Stimulated activated naive B cell treated with anti-CD40 and anti-IgM and Interleukin-4, amounts not matched to agents 10 μg/mL and 1 μg/mL and 100 μg/mL, for 72 hours (primary cell): ENCODE measurements at regions not wholly inside any gene's neighbourhood (a gene's known extent, or its start where the extent isn't known, plus 50 kb on each side); places are given as distances from the start of the nearest gene placed in this dataset.
A peak's percentile ranks its signal among the peaks of the same experiment; 100 is the strongest.

Experiments
- ATAC-seq, 2 donors: fragments of 150-1000 bp; cut with Tn5 transposase; replicated peaks; 2 replicates each; pipeline ENCODE4 v1.10.0; 2021; ENCODE audit warnings: moderate library complexity in 1 of 2
- DNase-seq: peaks from one replicate; pipeline ENCODE4 v3.0.0; 2021
- H3K27ac Mint-ChIP-seq: one replicate; pipeline ENCODE4 v1.8.0; 2022; ENCODE audit warnings: mild to moderate bottlenecking, mixed read lengths
- H3K27me3 Mint-ChIP-seq, 2 donors: one replicate each; pipeline ENCODE4 v1.8.0; 2022; ENCODE audit warnings: mixed read lengths in 2 of 2
- H3K36me3 Mint-ChIP-seq, 2 donors: one replicate each; pipeline ENCODE4 v1.8.0; 2022; ENCODE audit warnings: mixed read lengths in 2 of 2, mild to moderate bottlenecking in 1 of 2
- H3K4me1 Mint-ChIP-seq, 2 donors: one replicate each; pipeline ENCODE4 v1.8.0; 2022; ENCODE audit warnings: mixed read lengths in 2 of 2, mild to moderate bottlenecking in 1 of 2
- H3K4me3 Mint-ChIP-seq, 2 donors: one replicate each; pipeline ENCODE4 v1.8.0; 2022; ENCODE audit warnings: mild to moderate bottlenecking in 2 of 2, mixed read lengths in 2 of 2, moderate library complexity in 1 of 2
- H3K9me3 Mint-ChIP-seq, 2 donors: one replicate each; pipeline ENCODE4 v1.8.0; 2022; ENCODE audit warnings: mixed read lengths in 2 of 2, mild to moderate bottlenecking in 1 of 2

DNA sequence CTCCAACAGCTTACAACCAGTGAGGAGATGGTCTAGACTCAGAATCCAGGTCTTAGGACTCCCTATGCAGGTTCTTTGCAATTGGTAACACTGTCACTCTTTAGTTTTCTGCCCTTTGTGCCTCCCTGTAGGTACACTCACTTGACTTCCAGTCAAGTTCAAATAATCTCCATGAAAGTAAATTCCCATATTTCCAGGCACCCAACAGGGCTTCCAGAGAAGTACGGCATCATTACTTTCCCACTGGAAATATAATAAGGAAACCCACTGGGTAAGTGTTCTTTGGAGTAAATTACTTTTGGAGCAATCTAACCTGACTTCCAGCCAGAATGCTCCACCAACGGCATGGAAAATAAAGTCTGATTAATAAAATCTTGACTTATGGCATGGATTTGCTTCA is 338.9 kb downstream of the HNRNPD start:
- no peaks in the 10 kb centered on the region for H3K36me3 Mint-ChIP-seq
- DNase-seq = no peak
- H3K27me3 Mint-ChIP-seq = peaks cover 51 to 54% of the 10 kb centered on the region in 2 donors
- ATAC-seq = no peak
- H3K4me3 Mint-ChIP-seq = no peak overlapping the region
- H3K27ac Mint-ChIP-seq = no peak overlapping the region
- H3K4me1 Mint-ChIP-seq = no peaks in the 10 kb centered on the region
- no peaks in the 10 kb centered on the region for H3K9me3 Mint-ChIP-seq

DNA sequence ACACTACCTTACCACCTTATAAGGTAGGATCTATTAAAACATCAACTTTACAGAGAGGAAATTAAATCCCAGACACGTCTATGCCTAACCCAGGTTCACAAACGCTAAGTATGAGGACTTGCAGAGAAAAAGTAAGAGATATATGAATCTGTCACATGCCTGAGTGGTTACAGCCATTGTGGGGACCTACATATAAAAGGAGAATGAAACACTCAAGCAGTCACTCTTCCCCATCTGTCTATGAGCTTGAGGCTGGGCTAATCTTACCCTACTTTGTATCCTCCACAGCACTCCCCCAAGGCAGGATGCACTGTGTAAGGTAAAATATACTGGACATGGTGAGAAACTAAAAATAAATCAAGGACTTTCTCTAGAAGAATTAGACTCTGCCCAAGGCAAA is 339.9 kb downstream of the HNRNPD start:
- H3K4me3 Mint-ChIP-seq = no peak overlapping the region
- ATAC-seq = no peak
- no peaks in the 10 kb centered on the region for H3K36me3 Mint-ChIP-seq
- H3K4me1 Mint-ChIP-seq = no peaks in the 10 kb centered on the region
- H3K27me3 Mint-ChIP-seq = peaks cover 51 to 54% of the 10 kb centered on the region in 2 donors
- no peak overlapping the region for H3K27ac Mint-ChIP-seq
- no peaks in the 10 kb centered on the region for H3K9me3 Mint-ChIP-seq
- no peak for DNase-seq

DNA sequence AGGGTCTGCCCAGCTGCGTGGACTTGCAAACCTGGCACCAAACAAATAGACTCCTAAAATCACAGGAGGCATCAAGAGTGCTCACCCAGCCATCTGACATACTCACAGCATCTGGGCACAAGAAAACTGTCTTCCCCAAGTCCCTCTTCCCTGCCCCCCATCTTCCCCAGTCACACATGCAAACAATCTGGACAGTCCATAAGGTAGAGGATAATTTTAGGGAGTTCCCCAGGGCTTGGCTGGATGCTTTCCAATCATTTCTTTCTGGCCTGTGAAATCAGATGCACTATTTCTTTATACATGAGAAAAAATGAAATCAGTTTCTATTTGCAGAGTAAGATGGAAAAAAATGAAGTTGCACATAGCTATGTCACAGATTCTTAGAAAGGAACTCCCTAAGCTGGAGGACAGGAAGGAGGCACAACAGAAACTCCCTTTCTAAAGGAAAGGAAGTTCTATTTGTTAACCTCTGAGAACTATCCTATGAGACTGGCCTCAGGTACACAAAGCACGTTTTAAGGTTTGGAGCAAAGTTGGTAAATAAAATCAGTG is 342.3 kb downstream of the HNRNPD start:
- Mint-ChIP-seq H3K4me3 (no peak overlapping the region), H3K9me3 (no peaks in the 10 kb centered on the region), H3K4me1 (no peaks in the 10 kb centered on the region), H3K36me3 (no peaks in the 10 kb centered on the region), H3K27me3 (peaks cover 42 to 44% of the 10 kb centered on the region in 2 donors), H3K27ac (no peak overlapping the region)
- DNase-seq (no peak), ATAC-seq (no peak)

DNA sequence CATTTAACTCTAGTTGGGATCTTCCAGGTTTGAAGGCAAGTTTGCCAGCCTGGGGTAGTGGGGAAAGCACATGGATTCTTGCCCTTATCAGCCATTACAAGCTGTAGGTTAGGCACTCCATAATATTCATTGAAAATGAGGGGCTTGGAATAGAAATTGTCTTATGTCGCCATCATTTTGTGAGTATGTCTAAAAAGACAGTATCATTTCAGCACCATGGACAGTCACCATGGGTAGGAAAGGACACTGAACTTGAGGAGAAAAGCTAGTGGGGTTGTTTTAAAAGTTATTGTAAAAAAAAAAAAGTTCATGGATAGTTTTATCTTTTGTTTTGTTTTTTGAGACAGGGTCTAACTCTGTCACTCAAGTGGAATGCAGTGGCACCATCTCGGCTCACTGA is 356.1 kb downstream of the HNRNPD start:
- Mint-ChIP-seq H3K36me3 (peaks cover 0 to 3% of the 10 kb centered on the region in 2 donors), H3K27me3 (peaks cover 6 to 25% of the 10 kb centered on the region in 2 donors), H3K9me3 (peaks cover 9% of the 10 kb centered on the region in 2 donors), H3K4me1 (no peaks in the 10 kb centered on the region), H3K4me3 (no peak overlapping the region), H3K27ac (no peak overlapping the region)
- DNase-seq (no peak), ATAC-seq (no peak)

DNA sequence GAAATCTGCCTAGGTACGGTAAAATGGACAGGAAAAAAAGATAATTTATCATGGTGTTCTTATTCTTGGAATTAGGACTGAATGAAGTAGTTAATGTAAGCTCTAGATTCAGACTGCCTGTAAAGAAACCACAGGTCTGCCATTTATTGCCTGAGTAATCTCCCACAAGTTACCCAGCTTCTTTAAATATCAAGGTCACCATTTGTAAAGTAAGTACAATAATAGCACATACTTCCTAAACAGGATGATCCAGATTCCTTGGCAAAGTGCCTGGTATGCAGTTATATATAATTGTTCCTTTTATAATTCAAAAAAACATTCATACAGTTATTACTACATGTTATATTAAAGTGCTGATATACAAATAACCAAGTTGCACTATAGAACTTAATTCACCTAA is 368.6 kb downstream of the HNRNPD start:
- no peak for DNase-seq
- no peaks in the 10 kb centered on the region for H3K36me3 Mint-ChIP-seq
- no peak overlapping the region for H3K4me3 Mint-ChIP-seq
- H3K4me1 Mint-ChIP-seq = no peaks in the 10 kb centered on the region
- peaks cover 1 to 11% of the 10 kb centered on the region in 2 donors for H3K9me3 Mint-ChIP-seq
- ATAC-seq = no peak
- H3K27me3 Mint-ChIP-seq = peaks cover 26 to 43% of the 10 kb centered on the region in 2 donors
- H3K27ac Mint-ChIP-seq = no peak overlapping the region

DNA sequence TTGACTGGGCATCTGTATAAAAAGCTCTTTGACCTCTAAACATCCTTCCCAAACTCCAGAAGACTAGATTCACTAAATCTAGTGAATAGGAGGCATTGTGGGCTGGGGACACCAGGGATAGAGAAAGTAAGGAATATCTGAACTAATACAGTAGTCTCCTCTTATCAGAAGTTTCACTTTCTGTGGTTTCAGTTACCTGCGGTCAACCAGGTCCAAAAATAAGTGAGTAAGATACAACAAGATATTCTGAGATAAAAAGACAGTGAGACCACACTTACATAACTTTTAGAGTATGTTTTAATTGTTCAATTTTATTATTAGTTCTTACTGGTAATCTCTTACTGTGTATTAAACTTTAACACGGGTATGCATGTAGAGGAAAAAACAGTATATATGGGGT is 376.5 kb downstream of the HNRNPD start:
- Mint-ChIP-seq H3K4me1 (no peaks in the 10 kb centered on the region), H3K4me3 (no peak overlapping the region), H3K27me3 (no peaks in the 10 kb centered on the region), H3K9me3 (peaks cover 0 to 8% of the 10 kb centered on the region in 2 donors), H3K27ac (no peak overlapping the region), H3K36me3 (no peaks in the 10 kb centered on the region)
- DNase-seq = no peak
- no peak for ATAC-seq

DNA sequence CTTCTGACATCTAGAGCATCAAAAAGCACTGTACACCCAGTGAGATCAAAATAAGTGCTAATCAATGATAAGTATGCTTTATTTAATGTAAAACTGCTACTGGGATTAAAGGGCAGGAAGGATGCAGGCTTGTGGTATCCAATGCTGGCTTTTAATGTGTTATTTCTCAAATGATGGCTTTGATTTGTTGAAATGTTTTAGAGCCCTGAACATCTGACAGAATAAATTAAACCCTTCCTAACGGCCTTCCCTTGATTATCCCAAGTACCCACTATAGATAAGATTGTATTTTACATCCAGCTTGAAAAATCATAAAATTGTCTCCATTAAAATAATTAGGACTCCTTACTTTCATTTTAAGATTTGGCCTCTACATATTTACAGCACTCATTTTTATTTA is 382.9 kb downstream of the HNRNPD start:
- peaks cover 13 to 20% of the 10 kb centered on the region in 2 donors for H3K27me3 Mint-ChIP-seq
- no peaks in the 10 kb centered on the region for H3K4me1 Mint-ChIP-seq
- H3K4me3 Mint-ChIP-seq = no peak overlapping the region
- no peaks in the 10 kb centered on the region for H3K9me3 Mint-ChIP-seq
- ATAC-seq (no peak), DNase-seq (no peak)
- no peaks in the 10 kb centered on the region for H3K36me3 Mint-ChIP-seq
- no peak overlapping the region for H3K27ac Mint-ChIP-seq

DNA sequence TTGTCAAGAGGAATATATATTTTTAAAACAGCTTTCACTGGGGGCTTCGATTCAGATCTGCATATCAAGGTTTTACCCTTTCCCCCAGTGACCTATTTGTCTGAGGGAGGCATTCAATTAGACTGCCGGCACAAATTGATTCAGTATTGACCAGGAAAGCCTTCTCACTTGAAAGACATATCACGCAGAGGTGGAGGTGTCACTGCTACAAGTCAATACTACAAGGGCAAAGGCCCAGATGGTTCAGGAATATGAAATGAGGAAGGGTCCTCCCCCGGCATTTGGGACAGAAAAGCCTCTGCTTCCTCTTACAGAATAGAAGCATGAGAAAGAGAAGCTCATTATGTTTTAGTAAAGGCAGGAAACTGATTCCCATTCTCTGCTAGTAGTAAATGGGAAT is 383.6 kb downstream of the HNRNPD start:
- Mint-ChIP-seq H3K9me3 (no peaks in the 10 kb centered on the region), H3K36me3 (no peaks in the 10 kb centered on the region), H3K4me3 (no peak overlapping the region), H3K27ac (no peak overlapping the region), H3K27me3 (peaks cover 16 to 20% of the 10 kb centered on the region in 2 donors), H3K4me1 (no peaks in the 10 kb centered on the region)
- DNase-seq (no peak), ATAC-seq (no peak)

DNA sequence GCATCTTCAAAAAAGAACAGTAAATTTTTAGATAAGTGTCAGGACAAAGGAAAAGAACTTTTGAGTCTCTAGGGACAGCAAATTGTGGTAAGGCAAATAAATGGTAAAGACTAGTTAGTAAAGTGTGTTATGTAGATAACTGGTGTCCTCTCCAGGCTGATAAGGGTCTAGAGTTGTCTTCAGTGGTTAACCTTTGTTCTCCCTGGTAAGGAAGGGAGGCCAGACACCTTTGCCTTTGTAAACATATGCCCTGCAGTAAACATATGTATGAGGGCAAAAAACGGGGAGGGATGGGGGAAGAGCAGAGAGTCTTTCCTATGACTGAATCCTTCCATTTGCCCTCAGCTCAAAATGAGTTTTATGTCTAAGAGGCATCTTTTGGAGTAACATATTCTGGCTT is 384.6 kb downstream of the HNRNPD start:
- no peaks in the 10 kb centered on the region for H3K4me1 Mint-ChIP-seq
- H3K36me3 Mint-ChIP-seq = no peaks in the 10 kb centered on the region

DNA sequence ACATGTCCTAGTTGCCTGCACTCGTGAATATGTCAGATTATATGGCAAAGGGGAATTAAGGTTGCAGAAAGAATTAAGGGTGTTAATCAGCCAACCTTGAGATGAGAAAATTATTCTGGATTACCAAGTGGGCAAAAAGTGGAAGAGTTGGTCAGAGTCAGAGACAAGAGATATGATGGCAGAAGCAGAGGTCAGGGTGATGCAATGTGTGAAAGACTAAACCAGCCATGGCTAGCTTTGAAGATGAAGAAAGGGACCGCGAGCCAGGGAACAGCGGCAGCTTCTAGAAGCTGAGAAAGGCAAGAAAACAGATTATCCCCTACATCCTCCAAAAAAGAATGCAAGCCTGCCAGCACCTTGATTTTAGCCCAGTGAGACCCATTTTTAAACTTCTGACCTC is 385.6 kb downstream of the HNRNPD start:
- Mint-ChIP-seq H3K4me3 (no peak overlapping the region), H3K27me3 (peaks cover 16 to 20% of the 10 kb centered on the region in 2 donors), H3K4me1 (peaks cover 2 to 5% of the 10 kb centered on the region in 2 donors), H3K27ac (no peak overlapping the region), H3K36me3 (no peaks in the 10 kb centered on the region), H3K9me3 (no peaks in the 10 kb centered on the region)
- DNase-seq (no peak), ATAC-seq (no peak)

More for the DNA sequence above, 384.6 kb downstream of the HNRNPD start:
- ATAC-seq (no peak), DNase-seq (no peak)
- H3K4me3 Mint-ChIP-seq = no peak overlapping the region
- peaks cover 16 to 20% of the 10 kb centered on the region in 2 donors for H3K27me3 Mint-ChIP-seq
- H3K27ac Mint-ChIP-seq = no peak overlapping the region
- H3K9me3 Mint-ChIP-seq = no peaks in the 10 kb centered on the region

DNA sequence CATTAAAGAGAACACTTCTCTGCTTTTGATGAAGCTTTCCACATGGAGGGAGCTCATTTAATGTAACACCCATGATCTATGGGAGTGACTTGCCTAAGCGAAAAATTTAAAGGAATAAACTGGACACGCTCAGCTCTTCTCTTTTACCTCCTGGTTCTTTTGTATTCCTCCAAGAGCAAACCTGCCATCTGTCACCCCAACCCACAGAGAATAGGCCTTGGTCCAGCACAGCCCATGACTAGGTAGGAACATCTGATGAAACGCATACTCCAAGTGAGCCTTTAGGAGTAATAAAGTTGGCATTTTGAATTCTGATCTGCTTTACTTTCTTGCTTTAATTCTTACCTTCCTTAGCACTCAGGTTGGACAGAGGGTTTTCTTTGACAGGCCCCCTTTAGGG is 389.0 kb downstream of the HNRNPD start:
- H3K4me1 Mint-ChIP-seq = peaks cover 8 to 11% of the 10 kb centered on the region in 2 donors
- no peak overlapping the region for H3K4me3 Mint-ChIP-seq
- H3K27me3 Mint-ChIP-seq = peaks cover 9% of the 10 kb centered on the region in 2 donors
- DNase-seq (no peak), ATAC-seq (no peak)
- no peak overlapping the region for H3K27ac Mint-ChIP-seq
- no peaks in the 10 kb centered on the region for H3K9me3 Mint-ChIP-seq
- no peaks in the 10 kb centered on the region for H3K36me3 Mint-ChIP-seq

DNA sequence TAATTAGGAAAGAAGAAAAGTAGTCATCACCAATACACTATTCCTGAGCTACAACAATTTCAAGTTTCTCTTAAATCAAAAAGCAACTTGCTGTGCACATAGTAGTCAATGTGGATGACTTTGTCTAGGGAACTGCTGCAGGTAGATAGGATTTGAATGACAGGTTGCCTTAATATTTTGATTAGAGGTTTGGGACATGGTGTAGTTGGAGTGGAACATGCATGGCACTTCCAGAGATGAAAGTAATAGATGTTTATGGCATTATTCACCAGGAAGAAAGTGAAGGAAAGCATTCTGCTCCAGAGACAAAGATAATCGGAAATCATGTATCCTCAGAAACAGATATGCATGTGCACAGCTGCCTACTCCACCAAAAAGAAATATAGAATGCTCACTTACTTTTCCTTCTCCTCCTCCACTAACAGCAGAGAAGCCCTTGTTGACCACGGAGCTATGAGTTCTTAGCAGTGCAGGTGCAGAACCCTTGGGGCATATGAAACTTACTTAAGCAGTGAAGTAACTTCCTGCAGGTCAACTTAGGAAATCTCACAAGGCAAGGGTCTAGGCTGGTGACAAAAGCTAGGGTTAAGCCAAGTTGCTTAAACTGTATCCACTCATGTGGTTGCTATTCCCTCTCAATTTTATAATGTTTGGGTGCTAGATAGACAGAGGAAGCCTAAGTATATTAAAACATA is 390.8 kb downstream of the HNRNPD start:
- Mint-ChIP-seq H3K4me1 (peaks cover 8 to 11% of the 10 kb centered on the region in 2 donors), H3K4me3 (no peak overlapping the region), H3K9me3 (no peaks in the 10 kb centered on the region), H3K27me3 (peaks cover 5 to 6% of the 10 kb centered on the region in 2 donors), H3K36me3 (no peaks in the 10 kb centered on the region), H3K27ac (no peak overlapping the region)
- DNase-seq (no peak), ATAC-seq (peak in 1 of 2 donors; percentile 27)

DNA sequence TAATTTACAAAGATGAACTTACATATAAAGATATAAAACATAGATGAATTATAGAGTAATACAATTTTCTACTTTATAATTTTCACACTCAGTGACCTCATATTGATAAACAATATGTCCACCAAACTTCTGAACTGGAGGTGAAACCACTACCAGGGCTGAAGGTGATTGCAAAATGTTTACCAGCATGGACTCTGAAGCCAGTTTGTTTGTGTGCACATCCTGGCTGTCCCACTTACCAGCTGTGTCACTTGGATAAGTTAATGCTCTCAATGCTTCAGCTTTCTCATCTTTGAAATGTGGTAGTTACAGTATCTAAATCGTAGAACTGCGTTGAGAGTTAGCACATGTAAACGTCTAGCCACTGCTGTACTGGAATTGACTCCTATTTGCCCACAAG is 392.6 kb downstream of the HNRNPD start:
- DNase-seq (no peak), ATAC-seq (no peak)
- no peaks in the 10 kb centered on the region for H3K36me3 Mint-ChIP-seq
- H3K27ac Mint-ChIP-seq = no peak overlapping the region
- H3K4me1 Mint-ChIP-seq = peaks cover 15 to 26% of the 10 kb centered on the region in 2 donors
- no peak overlapping the region for H3K4me3 Mint-ChIP-seq
- H3K27me3 Mint-ChIP-seq = peaks cover 0 to 4% of the 10 kb centered on the region in 2 donors
- H3K9me3 Mint-ChIP-seq = no peaks in the 10 kb centered on the region

DNA sequence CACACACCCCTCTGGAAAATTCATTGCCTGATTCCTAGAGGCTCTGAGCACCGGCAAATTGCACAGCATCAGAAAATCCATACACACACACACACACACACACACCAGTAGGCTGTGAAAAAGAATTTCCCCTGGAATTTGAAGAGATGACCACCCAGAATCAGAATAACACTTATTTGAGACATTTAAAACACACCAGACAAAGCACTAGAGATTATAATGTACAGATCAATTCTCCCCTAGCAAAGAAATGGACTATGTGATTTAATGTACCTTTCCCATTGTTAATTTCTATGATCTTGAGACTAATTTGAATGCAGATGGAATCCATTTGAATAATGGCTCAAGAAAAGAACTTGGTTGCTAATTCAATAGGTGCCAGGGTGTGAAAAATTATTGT is 399.3 kb downstream of the HNRNPD start:
- peaks cover 9 to 12% of the 10 kb centered on the region in 2 donors for H3K27me3 Mint-ChIP-seq
- ATAC-seq (no peak), DNase-seq (no peak)
- no peak overlapping the region for H3K27ac Mint-ChIP-seq
- H3K36me3 Mint-ChIP-seq = no peaks in the 10 kb centered on the region
- H3K4me3 Mint-ChIP-seq = no peak overlapping the region
- H3K4me1 Mint-ChIP-seq = peaks cover 7 to 15% of the 10 kb centered on the region in 2 donors
- no peaks in the 10 kb centered on the region for H3K9me3 Mint-ChIP-seq

DNA sequence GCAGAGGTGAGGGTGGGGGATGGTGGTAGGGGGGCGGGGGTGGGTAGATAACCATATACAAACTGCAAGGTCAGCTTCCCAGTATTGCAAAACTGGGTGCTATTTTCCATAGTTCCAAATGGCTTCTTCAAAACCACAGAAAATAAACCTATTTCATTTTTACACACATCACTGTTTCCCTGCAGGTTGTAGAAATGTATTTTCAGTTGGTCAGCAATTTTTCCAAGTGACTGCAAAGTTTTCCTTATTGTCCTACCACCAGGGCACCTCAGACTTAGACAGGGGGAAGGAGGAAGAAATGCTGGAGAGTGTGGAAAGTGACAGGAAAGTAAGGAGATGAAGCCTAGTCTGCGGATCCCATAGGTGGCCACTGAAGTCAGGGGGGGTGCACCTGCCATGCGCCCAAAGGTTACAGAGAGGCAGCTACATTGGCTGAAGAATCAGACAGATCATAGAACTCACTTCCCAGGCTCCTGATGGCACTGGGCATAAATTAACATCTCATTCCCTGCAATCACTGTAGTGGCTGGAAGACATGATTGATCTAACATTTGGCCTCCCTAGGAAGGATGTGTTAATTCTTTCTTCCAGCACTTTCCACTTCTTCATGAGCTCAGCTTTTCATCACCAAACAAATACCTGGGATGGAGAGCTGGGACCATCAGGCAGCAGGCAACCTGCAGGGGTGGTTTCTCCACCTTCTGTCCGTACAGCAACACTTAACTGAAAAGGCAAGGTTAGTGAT is 402.0 kb downstream of the HNRNPD start:
- Mint-ChIP-seq H3K27ac (no peak overlapping the region), H3K27me3 (peaks cover 12 to 14% of the 10 kb centered on the region in 2 donors), H3K4me1 (peaks cover 0 to 5% of the 10 kb centered on the region in 2 donors), H3K36me3 (no peaks in the 10 kb centered on the region), H3K9me3 (no peaks in the 10 kb centered on the region), H3K4me3 (no peak overlapping the region)
- DNase-seq = no peak
- no peak for ATAC-seq
